ENCODE measurements at regions not wholly inside any gene's neighbourhood (a gene's known extent, or its start where the extent isn't known, plus 50 kb on each side); places are given as distances from the start of the nearest gene placed in this dataset.

GRCh38 chr2:863732-864450, 86.8 kb upstream of the SNTG2 start:
- no peak overlapping the region for H2BK20ac ChIP-seq (ENCODE audit: low read length)
- H3K27me3 ChIP-seq (replicated peaks in 1 of 4; ENCODE audit: control insufficient read depth in 3 of 4, extremely low read depth in 1 of 4, insufficient read depth in 3 of 4, low read length in 3 of 4): no peaks in the 10 kb centered on the region
- H4K8ac ChIP-seq (ENCODE audit: extremely low read depth, insufficient read depth, low read length): no peak overlapping the region
- no peak overlapping the region for H3K4me3 ChIP-seq (ENCODE audit: extremely low read depth in 1 of 4, insufficient read depth in 2 of 4, low read depth in 3 of 4, low read length in 4 of 4)
- H4K91ac ChIP-seq (replicated peaks; ENCODE audit: insufficient read length, low read length): no peak overlapping the region
- no peak overlapping the region for H3K9ac ChIP-seq (replicated peaks in 1 of 4; ENCODE audit: extremely low read depth in 1 of 4, low read depth in 3 of 4, low read length in 3 of 4)
- H3K23me2 ChIP-seq (ENCODE audit: low read depth, low read length): no peaks in the 10 kb centered on the region
- H4K5ac ChIP-seq (ENCODE audit: insufficient read length, low read depth, low read length): no peak overlapping the region
- H3K4me2 ChIP-seq (ENCODE audit: insufficient read depth in 1 of 2, low read depth in 2 of 2, low read length in 2 of 2): no peak overlapping the region
- WGBS, 2 experiments (ENCODE audit: extremely low coverage in 1 of 2, insufficient coverage in 1 of 2, insufficient read length in 1 of 2, insufficient replicate concordance in 2 of 2, low coverage in 1 of 2, low lambda C conversion rate in 2 of 2, missing lambda C conversion rate in 1 of 2): 71% methylated on average over 9 of the region's 13 CpGs; no CpG with 5 or more reads in 1 of the 2 experiments
- peak overlapping the region; percentile 85 for H3K4ac ChIP-seq (replicated peaks; ENCODE audit: insufficient read length, low read depth, low read length)
- H2BK15ac ChIP-seq (ENCODE audit: low read length): no peak overlapping the region
- no peak overlapping the region for H2BK5ac ChIP-seq (ENCODE audit: low read depth, low read length)
- no peak for FAIRE-seq
- H3K27ac ChIP-seq (ENCODE audit: low read depth, low read length): no peak overlapping the region
- no peak overlapping the region for H3K14ac ChIP-seq (ENCODE audit: insufficient read length)
- H2BK12ac ChIP-seq (ENCODE audit: low read depth, low read length): peak overlapping the region; percentile 80; the same call in 1 of the 2 replicates
- CTCF ChIA-PET (ENCODE audit: partially characterized antibody): no interaction called here
- no peaks in the 10 kb centered on the region for H3K79me2 ChIP-seq (ENCODE audit: control insufficient read depth in 1 of 2, insufficient read depth in 2 of 2, low read length in 2 of 2)
- H2AK5ac ChIP-seq (ENCODE audit: low read depth, low read length): no peak overlapping the region
- peaks cover 0 to 9% (median 3%) of the 10 kb centered on the region in 4 experiments; a peak in 5 of 7 replicates for H3K4me1 ChIP-seq (replicated peaks in 1 of 4; ENCODE audit: control insufficient read depth in 3 of 4, insufficient read depth in 4 of 4, low read length in 3 of 4)
- peak in 1 of 2 experiments; percentile 11 for DNase-seq (ENCODE audit: low read depth in 1 of 2, low spot score in 2 of 2)
- H3K36me3 ChIP-seq (ENCODE audit: control insufficient read depth in 2 of 4, insufficient read depth in 4 of 4, low read length in 3 of 4): no peaks in the 10 kb centered on the region
- H2BK120ac ChIP-seq (replicated peaks; ENCODE audit: low read depth, low read length): no peak overlapping the region
- peaks cover 0 to 2% of the 10 kb centered on the region in 2 experiments for H4K20me1 ChIP-seq (replicated peaks in 1 of 2; ENCODE audit: control insufficient read depth in 1 of 2, insufficient read depth in 2 of 2, low read length in 2 of 2)
- H3K9me3 ChIP-seq (ENCODE audit: insufficient read depth in 2 of 2, low read depth in 1 of 2, low read length in 1 of 2): no peaks in the 10 kb centered on the region
- POLR2A ChIA-PET (ENCODE audit: partially characterized antibody): no interaction called here
- H2AFZ ChIP-seq (ENCODE audit: low read length): no peak overlapping the region
- no peak overlapping the region for H3K56ac ChIP-seq (replicated peaks; ENCODE audit: insufficient read length, low read depth, low read length)
- no peak overlapping the region for H3K18ac ChIP-seq (ENCODE audit: extremely low read depth, low read length)
- no peak overlapping the region for H3K23ac ChIP-seq (ENCODE audit: insufficient read length)
- H3K79me1 ChIP-seq (ENCODE audit: low read depth, low read length): no peaks in the 10 kb centered on the region
- TF ChIP-seq BACH1 (IDR thresholded peaks at IDR 0.05; ENCODE audit: low read length) (no peak), TBP (IDR thresholded peaks at IDR 0.05; ENCODE audit: low read depth, low read length) (no peak), EP300 (IDR thresholded peaks at IDR 0.05; ENCODE audit: borderline replicate concordance in 1 of 2, low read depth in 2 of 2, low read length in 2 of 2) (no peak), FOSL1 (IDR thresholded peaks at IDR 0.05; ENCODE audit: insufficient read depth, low read depth, low read length) (no peak), CREB1 (IDR thresholded peaks at IDR 0.05) (no peak), RAD21 (IDR thresholded peaks at IDR 0.05 in 1 of 2, conservative IDR thresholded peaks at IDR 0.05 in 1 of 2; ENCODE audit: low read depth in 2 of 2, low read length in 2 of 2) (no peak), SIN3A (conservative IDR thresholded peaks at IDR 0.05 in 1 of 2, IDR thresholded peaks at IDR 0.05 in 1 of 2; ENCODE audit: low read depth in 1 of 2, low read length in 2 of 2) (no peak), USF2 (IDR thresholded peaks at IDR 0.05; ENCODE audit: low read length) (no peak), TAF1 (IDR thresholded peaks at IDR 0.05; ENCODE audit: low read depth, low read length) (no peak), HDAC6 (IDR thresholded peaks at IDR 0.05; ENCODE audit: low read depth, low read length) (no peak), ASH2L (IDR thresholded peaks at IDR 0.05; ENCODE audit: low read length) (no peak), EZH2 (IDR thresholded peaks at IDR 0.05; ENCODE audit: low read depth, low read length, severe bottlenecking) (no peak)
